PC-3 (cell line): ENCODE measurements at regions not wholly inside any gene's neighbourhood (a gene's known extent, or its start where the extent isn't known, plus 50 kb on each side); places are given as distances from the start of the nearest gene placed in this dataset.

Experiments used
- EZH2 ChIP-seq: fragments of 300-600 bp; sonication (generic); IDR thresholded peaks from one replicate; pipeline ENCODE4 v1.6.1; 2017; ENCODE audit warnings: antibody characterized with exemption, mild to moderate bottlenecking, low read length; ENCODE audit not compliant: unreplicated experiment
- EZH2phosphoT487 ChIP-seq: fragments of 300-600 bp; sonication (generic); IDR thresholded peaks from 2 replicates; pipeline ENCODE4 v1.6.1; 2018; ENCODE audit warnings: mild to moderate bottlenecking, antibody characterized with exemption, low read length, borderline replicate concordance
- TF ChIP-seq, protein P1 (sequence below): fragments of 300-600 bp; sonication (generic); conservative IDR thresholded peaks from 2 replicates; pipeline ENCODE4 v1.5.1; 2017; ENCODE audit warnings: antibody characterized with exemption, low read depth, mild to moderate bottlenecking, low read length

GRCh38 chr14:89551432-89551831 lies 134.4 kb upstream of the FOXN3 start:
- TF ChIP-seq, protein P1, sequence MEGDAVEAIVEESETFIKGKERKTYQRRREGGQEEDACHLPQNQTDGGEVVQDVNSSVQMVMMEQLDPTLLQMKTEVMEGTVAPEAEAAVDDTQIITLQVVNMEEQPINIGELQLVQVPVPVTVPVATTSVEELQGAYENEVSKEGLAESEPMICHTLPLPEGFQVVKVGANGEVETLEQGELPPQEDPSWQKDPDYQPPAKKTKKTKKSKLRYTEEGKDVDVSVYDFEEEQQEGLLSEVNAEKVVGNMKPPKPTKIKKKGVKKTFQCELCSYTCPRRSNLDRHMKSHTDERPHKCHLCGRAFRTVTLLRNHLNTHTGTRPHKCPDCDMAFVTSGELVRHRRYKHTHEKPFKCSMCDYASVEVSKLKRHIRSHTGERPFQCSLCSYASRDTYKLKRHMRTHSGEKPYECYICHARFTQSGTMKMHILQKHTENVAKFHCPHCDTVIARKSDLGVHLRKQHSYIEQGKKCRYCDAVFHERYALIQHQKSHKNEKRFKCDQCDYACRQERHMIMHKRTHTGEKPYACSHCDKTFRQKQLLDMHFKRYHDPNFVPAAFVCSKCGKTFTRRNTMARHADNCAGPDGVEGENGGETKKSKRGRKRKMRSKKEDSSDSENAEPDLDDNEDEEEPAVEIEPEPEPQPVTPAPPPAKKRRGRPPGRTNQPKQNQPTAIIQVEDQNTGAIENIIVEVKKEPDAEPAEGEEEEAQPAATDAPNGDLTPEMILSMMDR: no peak
- TF ChIP-seq EZH2 (no peak), EZH2phosphoT487 (no peak)
